ENCODE measurements at regions not wholly inside any gene's neighbourhood (a gene's known extent, or its start where the extent isn't known, plus 50 kb on each side); places are given as distances from the start of the nearest gene placed in this dataset.
A peak's percentile ranks its signal among the peaks of the same experiment; 100 is the strongest.

- no peak for TF ChIP-seq CTCF (IDR thresholded peaks at IDR 0.05; ENCODE audit: insufficient read depth, low read length, severe bottlenecking)
- Histone ChIP-seq H3K36me3 (ENCODE audit: control insufficient read depth, insufficient read depth, low read length) (no peaks in the 10 kb centered on the region), H3K4me3 (ENCODE audit: low read depth, low read length) (no peak overlapping the region), H3K27me3 (ENCODE audit: control insufficient read depth, insufficient read depth, low read length) (no peaks in the 10 kb centered on the region)
- no peak for DNase-seq (ENCODE audit: low read depth)
- FAIRE-seq = no peak
Measured at GRCh38 chr5:109917154-109917546, 227.4 kb downstream of the MAN2A1 start.

- Histone ChIP-seq H3K4me3 (ENCODE audit: low read depth, low read length) (no peak overlapping the region), H3K27me3 (ENCODE audit: control insufficient read depth, insufficient read depth, low read length) (no peaks in the 10 kb centered on the region), H3K36me3 (ENCODE audit: control insufficient read depth, insufficient read depth, low read length) (no peaks in the 10 kb centered on the region)
- FAIRE-seq (no peak), DNase-seq (ENCODE audit: low read depth) (no peak)
- TF ChIP-seq CTCF (IDR thresholded peaks at IDR 0.05; ENCODE audit: insufficient read depth, low read length, severe bottlenecking) = no peak
Measured at GRCh38 chr5:109917966-109918365, 228.2 kb downstream of the MAN2A1 start.

GRCh38 chr5:109920736-109921135, 231.0 kb downstream of the MAN2A1 start:
- Histone ChIP-seq H3K27me3 (ENCODE audit: control insufficient read depth, insufficient read depth, low read length) (no peaks in the 10 kb centered on the region), H3K36me3 (ENCODE audit: control insufficient read depth, insufficient read depth, low read length) (no peaks in the 10 kb centered on the region), H3K4me3 (ENCODE audit: low read depth, low read length) (no peak overlapping the region)
- no peak for TF ChIP-seq CTCF (IDR thresholded peaks at IDR 0.05; ENCODE audit: insufficient read depth, low read length, severe bottlenecking)
- FAIRE-seq (no peak), DNase-seq (ENCODE audit: low read depth) (no peak)

GRCh38 chr5:109921735-109922380, 232.1 kb downstream of the MAN2A1 start:
- no peak for TF ChIP-seq CTCF (IDR thresholded peaks at IDR 0.05; ENCODE audit: insufficient read depth, low read length, severe bottlenecking)
- Histone ChIP-seq H3K36me3 (ENCODE audit: control insufficient read depth, insufficient read depth, low read length) (no peaks in the 10 kb centered on the region), H3K27me3 (ENCODE audit: control insufficient read depth, insufficient read depth, low read length) (no peaks in the 10 kb centered on the region), H3K4me3 (ENCODE audit: low read depth, low read length) (no peak overlapping the region)
- no peak for DNase-seq (ENCODE audit: low read depth)
- FAIRE-seq = peak; percentile 58

GRCh38 chr5:109922381-109922995, 232.8 kb downstream of the MAN2A1 start:
- Histone ChIP-seq H3K36me3 (ENCODE audit: control insufficient read depth, insufficient read depth, low read length) (no peaks in the 10 kb centered on the region), H3K4me3 (ENCODE audit: low read depth, low read length) (no peak overlapping the region), H3K27me3 (ENCODE audit: control insufficient read depth, insufficient read depth, low read length) (no peaks in the 10 kb centered on the region)
- DNase-seq (ENCODE audit: low read depth) (no peak), FAIRE-seq (no peak)
- no peak for TF ChIP-seq CTCF (IDR thresholded peaks at IDR 0.05; ENCODE audit: insufficient read depth, low read length, severe bottlenecking)

- FAIRE-seq = no peak
- Histone ChIP-seq H3K36me3 (ENCODE audit: control insufficient read depth, insufficient read depth, low read length) (no peaks in the 10 kb centered on the region), H3K27me3 (ENCODE audit: control insufficient read depth, insufficient read depth, low read length) (no peaks in the 10 kb centered on the region), H3K4me3 (ENCODE audit: low read depth, low read length) (no peak overlapping the region)
- TF ChIP-seq CTCF (IDR thresholded peaks at IDR 0.05; ENCODE audit: insufficient read depth, low read length, severe bottlenecking) = no peak
- DNase-seq (ENCODE audit: low read depth) = no peak
Measured at GRCh38 chr5:109923205-109923604, 233.5 kb downstream of the MAN2A1 start.
